Prostate gland (tissue), 2 donors: ENCODE measurements at regions not wholly inside any gene's neighbourhood (a gene's known extent, or its start where the extent isn't known, plus 50 kb on each side); places are given as distances from the start of the nearest gene placed in this dataset.

ENCODE experiments used
- DNase-seq: peaks from one replicate; pipeline ENCODE4 v3.0.0-alpha.2; 2019; ENCODE audit warnings: low spot score
- H3K27ac ChIP-seq, 2 donors: fragments of 200-600 bp; sonication (generic); 2 replicates each; pipeline ENCODE4 v1.5.1; 2017 to 2019
- H3K27me3 ChIP-seq: fragments of 200-600 bp; sonication (generic); replicated peaks from 2 replicates; pipeline ENCODE4 v1.5.1; 2019; ENCODE audit not compliant: insufficient read depth
- H3K36me3 ChIP-seq, 2 donors: fragments of 200-600 bp; sonication (generic); 1 replicate in 1 of 2; 2 replicates in 1 of 2; pipeline versions ENCODE4 v1.5.1 to v1.8.1; 2017 to 2019
- H3K4me1 ChIP-seq: fragments of 200-600 bp; sonication (generic); replicated peaks from 2 replicates; pipeline ENCODE4 v1.5.1; 2019
- H3K4me3 ChIP-seq, 2 donors: fragments of 200-600 bp; sonication (generic); 2 replicates each; pipeline ENCODE4 v1.5.1; 2017 to 2019
- H3K9me3 ChIP-seq: fragments of 200-600 bp; sonication (generic); 2 replicates; pipeline ENCODE4 v1.5.1; 2017
- POLR2A ChIP-seq: fragments of 450-650 bp; IDR thresholded peaks from one replicate; pipeline ENCODE4 v1.6.1; 2016; ENCODE audit warnings: antibody characterized with exemption, mild to moderate bottlenecking
- POLR2AphosphoS5 ChIP-seq: sonication (generic); formaldehyde crosslinking; IDR thresholded peaks from one replicate; pipeline ENCODE4 v1.6.1; 2017; ENCODE audit warnings: antibody characterized with exemption
- WGBS: methylation state at CpG from one replicate; pipeline ENCODE4 v1.1.5; 2018; 5-methylcytosine and 5-hydroxymethylcytosine counted together
- intact Hi-C: fragments of 100-400 bp; cut with DNase I; formaldehyde crosslinking; loops from one replicate; pipeline ENCODE4 v1.14.2; 2022
- TF ChIP-seq, protein P1 (sequence below), 4 experiments: fragments of 200-600 bp in 2 of 4; fragments of 450-650 bp in 2 of 4; sonication (generic) in 2 of 4; IDR thresholded peaks; 1 replicate in 3 of 4; 2 replicates in 1 of 4; pipeline ENCODE4 v1.5.1; 2016 to 2019; ENCODE audit warnings: antibody characterized with exemption in 4 of 4, mild to moderate bottlenecking in 2 of 4, moderate library complexity in 2 of 4

- TF ChIP-seq, protein P1, sequence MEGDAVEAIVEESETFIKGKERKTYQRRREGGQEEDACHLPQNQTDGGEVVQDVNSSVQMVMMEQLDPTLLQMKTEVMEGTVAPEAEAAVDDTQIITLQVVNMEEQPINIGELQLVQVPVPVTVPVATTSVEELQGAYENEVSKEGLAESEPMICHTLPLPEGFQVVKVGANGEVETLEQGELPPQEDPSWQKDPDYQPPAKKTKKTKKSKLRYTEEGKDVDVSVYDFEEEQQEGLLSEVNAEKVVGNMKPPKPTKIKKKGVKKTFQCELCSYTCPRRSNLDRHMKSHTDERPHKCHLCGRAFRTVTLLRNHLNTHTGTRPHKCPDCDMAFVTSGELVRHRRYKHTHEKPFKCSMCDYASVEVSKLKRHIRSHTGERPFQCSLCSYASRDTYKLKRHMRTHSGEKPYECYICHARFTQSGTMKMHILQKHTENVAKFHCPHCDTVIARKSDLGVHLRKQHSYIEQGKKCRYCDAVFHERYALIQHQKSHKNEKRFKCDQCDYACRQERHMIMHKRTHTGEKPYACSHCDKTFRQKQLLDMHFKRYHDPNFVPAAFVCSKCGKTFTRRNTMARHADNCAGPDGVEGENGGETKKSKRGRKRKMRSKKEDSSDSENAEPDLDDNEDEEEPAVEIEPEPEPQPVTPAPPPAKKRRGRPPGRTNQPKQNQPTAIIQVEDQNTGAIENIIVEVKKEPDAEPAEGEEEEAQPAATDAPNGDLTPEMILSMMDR (IDR thresholded peaks at IDR 0.05), result no peak
- no peak for TF ChIP-seq POLR2A
- TF ChIP-seq POLR2AphosphoS5, result no peak
- no peak for DNase-seq
Observed at GRCh38 chr10:94260455-94260854, 102.3 kb downstream of the NOC3L start.

DNA sequence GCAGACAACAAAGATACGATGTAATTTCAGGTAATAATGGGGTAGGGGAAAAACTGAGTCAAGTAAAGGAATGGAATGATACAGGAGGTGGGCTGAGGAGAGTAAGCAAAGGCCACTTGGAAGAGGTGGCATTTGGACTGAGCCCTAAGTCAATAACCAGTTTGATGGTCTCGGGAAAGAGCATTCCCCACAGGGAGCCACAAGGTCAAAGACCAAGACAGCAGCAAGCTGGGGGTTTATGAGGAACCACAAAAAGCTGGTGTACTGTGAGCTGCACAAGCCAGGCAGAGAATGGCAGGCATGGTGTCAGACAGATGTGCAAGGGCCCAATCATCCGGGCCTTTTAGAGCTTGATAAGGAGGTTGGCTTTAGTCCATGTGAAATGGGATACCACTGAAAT is 98.7 kb downstream of the NOC3L start:
- DNase-seq, result no peak
- Histone ChIP-seq H3K27ac (no peak overlapping the region), H3K36me3 (no peaks in the 10 kb centered on the region), H3K9me3 (no peaks in the 10 kb centered on the region), H3K27me3 (no peaks in the 10 kb centered on the region), H3K4me3 (no peak overlapping the region), H3K4me1 (no peaks in the 10 kb centered on the region)
- TF ChIP-seq POLR2A, result no peak
- TF ChIP-seq, protein P1 (IDR thresholded peaks at IDR 0.05), result no peak
- TF ChIP-seq POLR2AphosphoS5, result no peak
- 80% methylated on average over 3 of the region's 3 CpGs for WGBS
- intact Hi-C loops, result no loop called here

More at GRCh38 chr10:94260455-94260854, 102.3 kb downstream of the NOC3L start:
- Histone ChIP-seq H3K36me3 (no peaks in the 10 kb centered on the region), H3K9me3 (no peaks in the 10 kb centered on the region), H3K4me3 (no peak overlapping the region), H3K4me1 (no peaks in the 10 kb centered on the region), H3K27me3 (no peaks in the 10 kb centered on the region), H3K27ac (no peak overlapping the region)
- intact Hi-C loops, result no loop called here

GRCh38 chr10:94266091-94266490 is 96.6 kb downstream of the NOC3L start:
- intact Hi-C loops, result no loop called here
- Histone ChIP-seq H3K4me1 (no peaks in the 10 kb centered on the region), H3K27ac (no peak overlapping the region), H3K4me3 (no peak overlapping the region), H3K36me3 (no peaks in the 10 kb centered on the region), H3K9me3 (no peaks in the 10 kb centered on the region), H3K27me3 (no peaks in the 10 kb centered on the region)
- TF ChIP-seq, protein P1 (IDR thresholded peaks at IDR 0.05), result no peak
- TF ChIP-seq POLR2A, result no peak
- TF ChIP-seq POLR2AphosphoS5, result no peak
- WGBS, result 53% methylated on average over 2 of the region's 2 CpGs
- no peak for DNase-seq

DNA sequence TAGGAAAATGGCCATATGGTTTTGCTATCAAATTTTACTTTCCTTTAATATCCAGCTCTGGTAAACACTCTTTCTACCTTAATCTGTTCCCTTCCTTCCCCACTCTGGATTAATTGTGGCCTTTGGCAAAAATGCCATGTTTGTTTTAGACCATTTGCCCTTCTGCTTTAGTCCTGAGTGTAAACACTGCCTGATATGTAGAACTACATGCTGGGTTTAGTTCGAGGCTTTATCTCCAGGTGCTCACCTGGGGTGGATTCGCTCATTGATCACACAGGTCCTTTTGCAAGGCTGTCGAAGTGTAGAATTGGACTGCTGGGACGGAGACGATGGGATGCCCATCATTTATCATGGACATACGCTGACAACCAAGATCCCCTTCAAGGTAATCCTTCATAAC is 94.1 kb downstream of the NOC3L start:
- 88% methylated on average over 6 of the region's 6 CpGs for WGBS
- H3K36me3 ChIP-seq, result no peaks in the 10 kb centered on the region
- intact Hi-C loops, result no loop called here
- no peaks in the 10 kb centered on the region for H3K9me3 ChIP-seq
- H3K27ac ChIP-seq, result no peak overlapping the region
- H3K27me3 ChIP-seq, result no peaks in the 10 kb centered on the region
- H3K4me3 ChIP-seq, result no peak overlapping the region
- no peak for DNase-seq
- TF ChIP-seq, protein P1 (IDR thresholded peaks at IDR 0.05), result no peak
- TF ChIP-seq POLR2AphosphoS5, result no peak
- TF ChIP-seq POLR2A, result no peak
- H3K4me1 ChIP-seq, result no peaks in the 10 kb centered on the region

GRCh38 chr10:94274142-94274787 is 88.5 kb downstream of the NOC3L start:
- no peak overlapping the region for H3K27ac ChIP-seq
- intact Hi-C loops, result no loop called here
- no peaks in the 10 kb centered on the region for H3K27me3 ChIP-seq
- H3K36me3 ChIP-seq, result no peaks in the 10 kb centered on the region
- no peaks in the 10 kb centered on the region for H3K9me3 ChIP-seq
- TF ChIP-seq POLR2AphosphoS5 (no peak), POLR2A (no peak)
- TF ChIP-seq, protein P1 (IDR thresholded peaks at IDR 0.05), result no peak
- H3K4me1 ChIP-seq, result no peaks in the 10 kb centered on the region
- no peak for DNase-seq
- H3K4me3 ChIP-seq, result no peak overlapping the region
- 60% methylated on average over 6 of the region's 6 CpGs for WGBS
